Left lung (tissue), 4 donors: ENCODE measurements at regions not wholly inside any gene's neighbourhood (a gene's known extent, or its start where the extent isn't known, plus 50 kb on each side); places are given as distances from the start of the nearest gene placed in this dataset.

Experiments used
- ATAC-seq: fragments of 200-7000 bp; cut with Tn5 transposase; one replicate; pipeline ENCODE4 v1.9.1; 2020; ENCODE audit warnings: moderate library complexity
- DNase-seq, 4 donors: peaks; one replicate each; pipeline ENCODE4 v3.0.0-alpha.2; 2013 to 2020
- H3K27ac ChIP-seq, 2 donors: fragments of 200-600 bp; sonication (generic) in 1 of 2; one replicate each; pipeline versions ENCODE4 v1.5.0 to v1.8.0; 2020 to 2021
- H3K27me3 ChIP-seq, 2 donors: fragments of 200-600 bp; sonication (generic) in 1 of 2; one replicate each; pipeline versions ENCODE4 v1.5.0 to v1.8.0; 2020 to 2021
- H3K36me3 ChIP-seq, 2 donors: fragments of 200-600 bp; sonication (generic) in 1 of 2; one replicate each; pipeline versions ENCODE4 v1.5.0 to v1.8.0; 2020 to 2021
- H3K4me1 ChIP-seq, 2 donors: fragments of 200-600 bp; one replicate each; pipeline ENCODE4 v1.8.0; 2021
- H3K4me3 ChIP-seq, 2 donors: fragments of 200-600 bp; sonication (generic) in 1 of 2; one replicate each; pipeline versions ENCODE4 v1.5.0 to v1.8.0; 2020 to 2021; ENCODE audit warnings: mild to moderate bottlenecking in 1 of 2
- H3K9me3 ChIP-seq, 2 donors: fragments of 200-600 bp; sonication (generic) in 1 of 2; one replicate each; pipeline versions ENCODE4 v1.5.0 to v1.8.0; 2020 to 2021
- intact Hi-C, 2 donors: fragments of 100-400 bp; cut with DNase I; formaldehyde crosslinking; loops; one replicate each; pipeline versions ENCODE4 v1.11.2 to v1.14.2; 2022
- TF ChIP-seq, protein P1 (sequence below), 2 donors: fragments of 200-600 bp; sonication (generic) in 1 of 2; IDR thresholded peaks; one replicate each; pipeline versions ENCODE4 v1.5.0 to v1.8.0; 2021; ENCODE audit warnings: antibody characterized with exemption in 2 of 2
- donor health status: DM: no; HTN: yes; CAD: no.
- donor health status: DM: no; HTN: no; CAD: no.

DNA sequence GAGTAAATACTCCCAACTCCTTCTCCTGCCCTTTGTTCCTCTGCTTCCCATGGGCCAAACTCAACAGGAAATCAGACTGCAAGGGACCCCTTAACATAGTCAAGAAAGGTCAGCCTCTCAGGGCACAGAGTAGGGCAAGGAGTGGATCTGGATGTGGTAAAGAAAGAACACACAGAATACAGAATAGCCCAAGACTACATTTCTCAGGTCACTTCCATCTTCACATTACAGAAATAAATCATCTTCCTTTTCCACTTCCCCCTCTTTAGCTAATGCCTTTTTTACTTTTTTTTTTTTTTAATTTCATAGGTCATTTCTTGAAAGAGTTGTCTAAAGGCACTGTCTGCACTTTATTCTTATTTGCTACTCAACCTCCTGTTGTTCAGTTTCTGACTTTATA, 558.3 kb downstream of the TNS1 start:
- Histone ChIP-seq H3K36me3 (no peaks in the 10 kb centered on the region), H3K4me1 (no peaks in the 10 kb centered on the region), H3K9me3 (no peaks in the 10 kb centered on the region), H3K4me3 (no peak overlapping the region), H3K27me3 (no peaks in the 10 kb centered on the region), H3K27ac (no peak overlapping the region)
- ATAC-seq (no peak), DNase-seq (no peak)
- intact Hi-C loops = no loop called here
- TF ChIP-seq, protein P1, sequence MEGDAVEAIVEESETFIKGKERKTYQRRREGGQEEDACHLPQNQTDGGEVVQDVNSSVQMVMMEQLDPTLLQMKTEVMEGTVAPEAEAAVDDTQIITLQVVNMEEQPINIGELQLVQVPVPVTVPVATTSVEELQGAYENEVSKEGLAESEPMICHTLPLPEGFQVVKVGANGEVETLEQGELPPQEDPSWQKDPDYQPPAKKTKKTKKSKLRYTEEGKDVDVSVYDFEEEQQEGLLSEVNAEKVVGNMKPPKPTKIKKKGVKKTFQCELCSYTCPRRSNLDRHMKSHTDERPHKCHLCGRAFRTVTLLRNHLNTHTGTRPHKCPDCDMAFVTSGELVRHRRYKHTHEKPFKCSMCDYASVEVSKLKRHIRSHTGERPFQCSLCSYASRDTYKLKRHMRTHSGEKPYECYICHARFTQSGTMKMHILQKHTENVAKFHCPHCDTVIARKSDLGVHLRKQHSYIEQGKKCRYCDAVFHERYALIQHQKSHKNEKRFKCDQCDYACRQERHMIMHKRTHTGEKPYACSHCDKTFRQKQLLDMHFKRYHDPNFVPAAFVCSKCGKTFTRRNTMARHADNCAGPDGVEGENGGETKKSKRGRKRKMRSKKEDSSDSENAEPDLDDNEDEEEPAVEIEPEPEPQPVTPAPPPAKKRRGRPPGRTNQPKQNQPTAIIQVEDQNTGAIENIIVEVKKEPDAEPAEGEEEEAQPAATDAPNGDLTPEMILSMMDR (IDR thresholded peaks at IDR 0.05) = no peak

DNA sequence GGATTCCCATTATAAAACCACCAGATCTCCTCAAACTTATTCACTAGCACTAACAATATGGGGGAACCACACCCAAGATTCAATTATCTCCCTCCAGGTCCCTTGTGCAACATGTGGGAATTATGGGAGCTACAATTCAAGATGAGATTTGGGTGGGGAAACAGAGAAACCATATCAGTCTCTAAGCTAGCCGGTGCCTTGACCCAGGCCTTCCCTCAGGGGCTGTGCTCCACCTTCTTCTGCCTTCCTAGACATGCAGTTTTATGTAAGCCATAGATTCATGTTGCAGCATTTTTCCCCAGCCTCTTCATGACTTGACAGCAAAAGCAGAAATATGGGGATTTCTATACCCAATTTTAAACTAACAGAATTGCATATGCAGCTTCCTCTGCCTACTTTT, 559.2 kb downstream of the TNS1 start:
- H3K27ac ChIP-seq = no peak overlapping the region
- intact Hi-C loops = no loop called here
- H3K4me3 ChIP-seq = no peak overlapping the region
- no peaks in the 10 kb centered on the region for H3K36me3 ChIP-seq
- no peaks in the 10 kb centered on the region for H3K27me3 ChIP-seq
- no peak for ATAC-seq
- H3K9me3 ChIP-seq = no peaks in the 10 kb centered on the region
- DNase-seq = no peak
- no peaks in the 10 kb centered on the region for H3K4me1 ChIP-seq
- TF ChIP-seq, protein P1 (IDR thresholded peaks at IDR 0.05) = no peak

DNA sequence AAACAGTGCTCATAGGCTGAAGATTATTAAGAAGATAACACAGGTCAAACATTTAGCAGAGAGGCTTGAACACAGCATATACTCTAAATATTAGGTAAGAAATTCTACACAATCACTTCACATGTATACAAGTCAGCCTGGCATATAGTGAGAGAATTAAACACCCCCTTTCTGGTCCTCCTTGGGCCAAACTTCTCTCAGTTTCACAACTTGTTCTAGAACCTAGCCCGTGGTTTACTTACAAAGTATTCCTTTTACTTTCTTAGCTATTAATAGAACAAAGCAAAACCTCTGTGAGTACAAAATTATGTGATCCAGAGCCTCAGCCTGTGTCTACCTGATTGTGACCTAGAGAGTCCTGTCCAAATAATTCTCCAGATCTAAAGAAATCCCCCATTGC, 562.8 kb downstream of the TNS1 start:
- ATAC-seq (no peak), DNase-seq (no peak)
- no peaks in the 10 kb centered on the region for H3K9me3 ChIP-seq
- H3K36me3 ChIP-seq = no peaks in the 10 kb centered on the region
- H3K4me3 ChIP-seq = no peak overlapping the region
- TF ChIP-seq, protein P1 (IDR thresholded peaks at IDR 0.05) = no peak
- no peak overlapping the region for H3K27ac ChIP-seq
- intact Hi-C loops = no loop called here
- no peaks in the 10 kb centered on the region for H3K27me3 ChIP-seq
- peaks cover 0 to 14% of the 10 kb centered on the region in 2 donors for H3K4me1 ChIP-seq

DNA sequence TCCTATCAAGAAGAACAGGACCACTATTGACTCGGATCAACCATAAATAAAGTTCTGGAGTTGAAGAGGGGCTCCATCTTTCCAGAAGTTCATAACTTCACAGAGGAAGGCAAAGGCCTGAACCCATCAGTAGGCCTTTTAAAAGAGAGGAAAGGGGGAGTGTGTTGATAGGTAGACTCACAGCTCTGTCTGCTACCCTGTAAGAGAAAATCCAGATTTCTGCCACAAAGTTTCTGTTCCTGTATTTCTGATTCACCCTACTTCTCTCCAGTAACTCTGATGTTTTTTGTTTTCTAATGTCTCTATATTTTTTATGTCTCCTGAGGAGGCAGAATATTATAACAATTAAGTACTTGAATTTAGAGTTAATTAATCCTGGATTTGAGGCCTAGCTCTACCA, 564.0 kb downstream of the TNS1 start:
- TF ChIP-seq, protein P1 (IDR thresholded peaks at IDR 0.05) = no peak
- H3K36me3 ChIP-seq = no peaks in the 10 kb centered on the region

DNA sequence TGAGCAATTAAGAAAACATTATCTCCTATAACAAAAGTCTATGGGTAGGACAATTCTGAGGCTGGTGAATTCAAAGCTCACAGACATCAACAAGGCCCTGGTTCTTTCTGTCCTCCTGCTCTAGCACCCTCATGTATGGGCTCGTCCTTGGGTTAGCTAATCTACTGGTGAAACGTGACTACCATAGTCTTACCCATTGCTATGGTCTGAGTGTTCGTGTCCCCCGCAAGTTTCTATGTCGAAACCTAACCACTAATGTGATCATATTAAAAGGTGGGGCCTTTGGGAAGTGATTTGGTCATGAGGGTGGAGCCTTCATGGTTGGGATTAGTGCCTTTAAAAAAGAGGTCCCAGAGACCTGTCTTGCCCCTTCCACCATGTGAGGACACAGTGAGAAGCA, 564.7 kb downstream of the TNS1 start:
- TF ChIP-seq, protein P1 (IDR thresholded peaks at IDR 0.05) = no peak
- Histone ChIP-seq H3K36me3 (no peaks in the 10 kb centered on the region), H3K9me3 (no peaks in the 10 kb centered on the region), H3K27ac (no peak overlapping the region), H3K27me3 (no peaks in the 10 kb centered on the region), H3K4me1 (peaks cover 0 to 20% of the 10 kb centered on the region in 2 donors), H3K4me3 (no peak overlapping the region)
- ATAC-seq (no peak), DNase-seq (no peak)
- intact Hi-C loops = no loop called here

More for the DNA sequence above, 564.0 kb downstream of the TNS1 start:
- no peak for ATAC-seq
- Histone ChIP-seq H3K9me3 (no peaks in the 10 kb centered on the region), H3K27me3 (no peaks in the 10 kb centered on the region), H3K27ac (no peak overlapping the region), H3K4me1 (peaks cover 0 to 20% of the 10 kb centered on the region in 2 donors), H3K4me3 (no peak overlapping the region)
- DNase-seq = no peak
- intact Hi-C loops = no loop called here
